ENCODE measurements at regions not wholly inside any gene's neighbourhood (a gene's known extent, or its start where the extent isn't known, plus 50 kb on each side); places are given as distances from the start of the nearest gene placed in this dataset.

- in situ Hi-C loops (cut with MboI): no loop called here
- POLR2A ChIA-PET: no interaction called here
These were observed 95.0 kb downstream of the LIG4 start for GRCh38 chr13:108120302-108120701.

More at GRCh38 chr13:108120302-108120701, 95.0 kb downstream of the LIG4 start:
- intact Hi-C loops (cut with micrococcal nuclease): no loop called here
- FAIRE-seq: no peak
- Histone ChIP-seq H3K27me3 (ENCODE audit: control insufficient read depth in 2 of 2, insufficient read depth in 2 of 2, low read length in 2 of 2) (no peaks in the 10 kb centered on the region), H3K9me3 (replicated peaks; ENCODE audit: control insufficient read depth, insufficient read depth, low read depth, low read length) (no peaks in the 10 kb centered on the region), H2AFZ (ENCODE audit: low read depth, low read length) (no peak overlapping the region), H3K4me2 (ENCODE audit: insufficient read depth, low read length) (no peak overlapping the region), H3K9me1 (ENCODE audit: control insufficient read depth, insufficient read depth, low read length) (no peaks in the 10 kb centered on the region), H3K4me1 (replicated peaks in 1 of 2; ENCODE audit: control insufficient read depth in 2 of 2, insufficient read depth in 2 of 2, low read length in 2 of 2) (no peaks in the 10 kb centered on the region), H3K9ac (ENCODE audit: insufficient read depth in 1 of 2, low read depth in 2 of 2, low read length in 2 of 2) (no peak overlapping the region), H3K79me2 (ENCODE audit: control insufficient read depth, insufficient read depth, low read length) (no peaks in the 10 kb centered on the region), H3K27ac (ENCODE audit: extremely low read depth, low read depth, low read length) (no peak overlapping the region), H4K20me1 (replicated peaks; ENCODE audit: control insufficient read depth, insufficient read depth, low read length) (no peaks in the 10 kb centered on the region), H3K4me3 (no peak overlapping the region), H3K36me3 (ENCODE audit: control insufficient read depth, insufficient read depth, low read length) (no peaks in the 10 kb centered on the region)
- 0% methylated on average over 4 of the region's 6 CpGs for WGBS (ENCODE audit: insufficient coverage, low coverage, missing lambda C conversion rate)
- CTCF ChIA-PET (ENCODE audit: low intra/inter-chr PET ratio): no interaction called here
- TF ChIP-seq ZNF766 (CRISPR knock-in tag; conservative IDR thresholded peaks at IDR 0.05) (no peak), CXXC5 (CRISPR knock-in tag; IDR thresholded peaks at IDR 0.05) (no peak), ATF1 (CRISPR knock-in tag; IDR thresholded peaks at IDR 0.05) (no peak), ATF1 (tag; IDR thresholded peaks at IDR 0.05) (0 out of 2 replicates have a peak, but pooled peaks have one; percentile 18), PKNOX1 (IDR thresholded peaks at IDR 0.05) (peak; percentile 77), KLF13 (tag; IDR thresholded peaks at IDR 0.05; ENCODE audit: borderline replicate concordance, low read depth) (no peak), PBX2 (CRISPR knock-in tag; IDR thresholded peaks at IDR 0.05; ENCODE audit: low read depth) (no peak), PBX2 (tag; conservative IDR thresholded peaks at IDR 0.05; ENCODE audit: low read depth) (peak; percentile 39; the same call in 1 of the 2 replicates)
- DNase-seq (ENCODE audit: extremely low read depth in 1 of 4, low spot score in 3 of 4): no peak
- no TSS peak for BruUV-seq (replicated peaks)
- no peak for ATAC-seq

All from K562 (cell line).